ENCODE measurements at regions not wholly inside any gene's neighbourhood (a gene's known extent, or its start where the extent isn't known, plus 50 kb on each side); places are given as distances from the start of the nearest gene placed in this dataset.

GRCh38 chr12:77572371-77572770, 258.3 kb upstream of the NAV3 start:
- Histone ChIP-seq H3K79me2 (ENCODE audit: control insufficient read depth, insufficient read depth, low read length) (no peaks in the 10 kb centered on the region), H4K20me1 (ENCODE audit: control insufficient read depth, insufficient read depth) (no peaks in the 10 kb centered on the region), H3K4me1 (ENCODE audit: control insufficient read depth, insufficient read depth, low read length) (no peaks in the 10 kb centered on the region), H3K9ac (ENCODE audit: control insufficient read depth, insufficient read depth, low read length) (no peak overlapping the region), H3K27me3 (replicated peaks in 1 of 2; ENCODE audit: control insufficient read depth in 2 of 2, insufficient read depth in 2 of 2, low read length in 1 of 2) (no peaks in the 10 kb centered on the region), H3K4me2 (ENCODE audit: control insufficient read depth, insufficient read depth) (no peak overlapping the region), H3K4me3 (no peak overlapping the region), H2AFZ (ENCODE audit: control insufficient read depth, low read depth, low read length) (no peak overlapping the region), H3K36me3 (ENCODE audit: control insufficient read depth in 2 of 2, insufficient read depth in 2 of 2, low read length in 1 of 2) (no peaks in the 10 kb centered on the region), H3K27ac (ENCODE audit: control insufficient read depth, insufficient read depth) (no peak overlapping the region), H3K9me3 (replicated peaks; ENCODE audit: control insufficient read depth, insufficient read depth, low read length) (no peaks in the 10 kb centered on the region)
- FAIRE-seq, result no peak
- intact Hi-C loops (cut with micrococcal nuclease; ENCODE audit: unreplicated experiment), result no loop called here
- BruUV-seq (replicated peaks), result no TSS peak
- ChIA-PET POLR2A (no interaction called here), SMC1A (ENCODE audit: uncharacterized antibody, unreplicated experiment) (interaction anchor here (1.0 kb wide), 1 partner anchor 12 kb away, joined by 3 read pairs; no protein-coding TSS in a partner anchor), CTCF (no interaction called here), RAD21 (ENCODE audit: unreplicated experiment) (no interaction called here)
- WGBS (ENCODE audit: insufficient coverage, insufficient replicate concordance, low lambda C conversion rate, missing lambda C conversion rate), result 11% methylated on average over 3 of the region's 3 CpGs
- TF ChIP-seq MTA2 (IDR thresholded peaks at IDR 0.05; ENCODE audit: low read depth) (no peak), LARP7 (IDR thresholded peaks at IDR 0.05) (no peak), ATF7 (IDR thresholded peaks at IDR 0.05; ENCODE audit: low read depth) (no peak), IRF5 (IDR thresholded peaks at IDR 0.05; ENCODE audit: borderline replicate concordance) (no peak)
- no peak for ATAC-seq
- DNase-seq (ENCODE audit: low read depth, low spot score), result no peak
- in situ Hi-C loops (cut with MboI), result no loop called here

- 41% methylated on average over 7 of the region's 7 CpGs for WGBS (ENCODE audit: insufficient coverage, insufficient replicate concordance, low lambda C conversion rate, missing lambda C conversion rate)
- H3K4me3 ChIP-seq, result no peak overlapping the region
- no peaks in the 10 kb centered on the region for H3K27me3 ChIP-seq (replicated peaks in 1 of 2; ENCODE audit: control insufficient read depth in 2 of 2, insufficient read depth in 2 of 2, low read length in 1 of 2)
- SMC1A ChIA-PET (ENCODE audit: uncharacterized antibody, unreplicated experiment), result no interaction called here
- DNase-seq (ENCODE audit: low read depth, low spot score) (no peak), ATAC-seq (no peak), FAIRE-seq (no peak)
- POLR2A ChIA-PET, result no interaction called here
- BruUV-seq (replicated peaks), result no TSS peak
- CTCF ChIA-PET, result no interaction called here
- H3K4me1 ChIP-seq (ENCODE audit: control insufficient read depth, insufficient read depth, low read length), result no peaks in the 10 kb centered on the region
- TF ChIP-seq STAT3 (IDR thresholded peaks at IDR 0.05; ENCODE audit: low read depth, low read length), result no peak
- no peak for TF ChIP-seq MEF2B (IDR thresholded peaks at IDR 0.05; ENCODE audit: partially characterized antibody, poor library complexity, severe bottlenecking)
- no peak for TF ChIP-seq ESRRA (IDR thresholded peaks at IDR 0.05; ENCODE audit: low read length)
- no peak for TF ChIP-seq GABPA (IDR thresholded peaks at IDR 0.05; ENCODE audit: low read depth)
- no peak for TF ChIP-seq MEF2A (IDR thresholded peaks at IDR 0.05; ENCODE audit: insufficient read depth, low read depth, low read length)
- no peak for TF ChIP-seq CEBPB (IDR thresholded peaks at IDR 0.05; ENCODE audit: borderline replicate concordance in 1 of 2, low read depth in 2 of 2, low read length in 2 of 2)
- TF ChIP-seq SREBF2 (IDR thresholded peaks at IDR 0.05; ENCODE audit: low read length), result no peak
- no peak overlapping the region for H3K9ac ChIP-seq (ENCODE audit: control insufficient read depth, insufficient read depth, low read length)
- no peak overlapping the region for H2AFZ ChIP-seq (ENCODE audit: control insufficient read depth, low read depth, low read length)
- no peak overlapping the region for H3K4me2 ChIP-seq (ENCODE audit: control insufficient read depth, insufficient read depth)
- H3K79me2 ChIP-seq (ENCODE audit: control insufficient read depth, insufficient read depth, low read length), result no peaks in the 10 kb centered on the region
- in situ Hi-C loops (cut with MboI) (no loop called here), intact Hi-C loops (cut with micrococcal nuclease; ENCODE audit: unreplicated experiment) (no loop called here)
- H4K20me1 ChIP-seq (ENCODE audit: control insufficient read depth, insufficient read depth), result no peaks in the 10 kb centered on the region
- H3K27ac ChIP-seq (ENCODE audit: control insufficient read depth, insufficient read depth), result no peak overlapping the region
- no peaks in the 10 kb centered on the region for H3K9me3 ChIP-seq (replicated peaks; ENCODE audit: control insufficient read depth, insufficient read depth, low read length)
- RAD21 ChIA-PET (ENCODE audit: unreplicated experiment), result no interaction called here
- H3K36me3 ChIP-seq (ENCODE audit: control insufficient read depth in 2 of 2, insufficient read depth in 2 of 2, low read length in 1 of 2), result no peaks in the 10 kb centered on the region
These were observed 258.9 kb upstream of the NAV3 start for GRCh38 chr12:77571768-77572167.

All from GM12878 (cell line).